HG03442 (cell line): ENCODE measurements at regions not wholly inside any gene's neighbourhood (a gene's known extent, or its start where the extent isn't known, plus 50 kb on each side); places are given as distances from the start of the nearest gene placed in this dataset.
"Not testable (repeated sequence)": the region's sequence is repeated elsewhere in the genome, so short reads cannot be mapped to it uniquely, and the experiment has no call there.

ENCODE experiments used
- ATAC-seq: cut with Tn5 transposase; IDR thresholded peaks from one replicate; pipeline ENCODE4 v1.9.1; 2021; ENCODE audit warnings: mild to moderate bottlenecking, moderate library complexity; ENCODE audit not compliant: unreplicated experiment

GRCh38 chr10:33965795-33966581, 631.5 kb upstream of the NRP1 start:
- ATAC-seq = no peak

- ATAC-seq = no peak
These were observed 629.3 kb upstream of the NRP1 start for GRCh38 chr10:33963729-33964128.

GRCh38 chr10:33956322-33956721, 621.9 kb upstream of the NRP1 start:
- ATAC-seq = not testable (repeated sequence)

GRCh38 chr10:33955676-33956075, 621.2 kb upstream of the NRP1 start:
- ATAC-seq = no peak

- no peak for ATAC-seq
These were observed 618.4 kb upstream of the NRP1 start for GRCh38 chr10:33952692-33953360.

GRCh38 chr10:33950206-33950605, 615.7 kb upstream of the NRP1 start:
- ATAC-seq = no peak

- ATAC-seq = no peak
These were observed 613.1 kb upstream of the NRP1 start for GRCh38 chr10:33947544-33947943.

GRCh38 chr10:33945051-33945450, 610.6 kb upstream of the NRP1 start:
- no peak for ATAC-seq

GRCh38 chr10:33942508-33942907, 608.0 kb upstream of the NRP1 start:
- no peak for ATAC-seq

GRCh38 chr10:33939892-33940291, 605.4 kb upstream of the NRP1 start:
- no peak for ATAC-seq

- ATAC-seq = no peak
These were observed 604.9 kb upstream of the NRP1 start for GRCh38 chr10:33939410-33939809.

GRCh38 chr10:33938001-33938400, 603.5 kb upstream of the NRP1 start:
- no peak for ATAC-seq

- no peak for ATAC-seq
These were observed 602.7 kb upstream of the NRP1 start for GRCh38 chr10:33937036-33937730.

- no peak for ATAC-seq
These were observed 600.9 kb upstream of the NRP1 start for GRCh38 chr10:33935350-33935749.

GRCh38 chr10:33930079-33930478, 595.6 kb upstream of the NRP1 start:
- no peak for ATAC-seq

- ATAC-seq = no peak
These were observed 592.9 kb upstream of the NRP1 start for GRCh38 chr10:33927347-33927746.

GRCh38 chr10:33921970-33922605, 587.6 kb upstream of the NRP1 start:
- ATAC-seq = no peak

- no peak for ATAC-seq
These were observed 585.9 kb upstream of the NRP1 start for GRCh38 chr10:33920351-33920750.

GRCh38 chr10:33919244-33919643, 584.8 kb upstream of the NRP1 start:
- no peak for ATAC-seq

- ATAC-seq = no peak
These were observed 582.8 kb upstream of the NRP1 start for GRCh38 chr10:33917069-33917780.

- no peak for ATAC-seq
These were observed 580.3 kb upstream of the NRP1 start for GRCh38 chr10:33914746-33915145.
